ENCODE measurements at regions not wholly inside any gene's neighbourhood (a gene's known extent, or its start where the extent isn't known, plus 50 kb on each side); places are given as distances from the start of the nearest gene placed in this dataset.

- no peak overlapping the region for H3K27ac ChIP-seq
- H3F3A ChIP-seq (ENCODE audit: insufficient read depth): no peaks in the 10 kb centered on the region
- H3K4me1 ChIP-seq (ENCODE audit: insufficient read depth): 0 out of 2 replicates have a peak, but pooled peaks cover under 1% of the 10 kb centered on the region
- H3K9ac ChIP-seq: no peak overlapping the region
- 0 out of 2 replicates have a peak, but pooled peaks cover 6% of the 10 kb centered on the region for H3K27me3 ChIP-seq (replicated peaks; ENCODE audit: insufficient read depth)
- TF ChIP-seq EZH2 (IDR thresholded peaks at IDR 0.05; ENCODE audit: insufficient read depth, poor library complexity, severe bottlenecking): no peak
- TF ChIP-seq EZH2phosphoT487 (IDR thresholded peaks at IDR 0.05; ENCODE audit: insufficient read depth, low read depth): no peak
- DNase-seq: no peak
- 49 to 61% methylated on average over 5 of the region's 5 CpGs for WGBS, 2 experiments (ENCODE audit: low coverage in 1 of 2, low lambda C conversion rate in 2 of 2, missing lambda C conversion rate in 2 of 2)
- H2AFZ ChIP-seq: no peak overlapping the region
- H3K4me2 ChIP-seq (ENCODE audit: unreplicated experiment): no peak overlapping the region
- H3K9me3 ChIP-seq (ENCODE audit: low read depth): no peaks in the 10 kb centered on the region
- H3K9me2 ChIP-seq (ENCODE audit: insufficient read depth): no peaks in the 10 kb centered on the region
- no peaks in the 10 kb centered on the region for H3K36me3 ChIP-seq (ENCODE audit: low read depth)
- no peaks in the 10 kb centered on the region for H3K79me2 ChIP-seq (ENCODE audit: insufficient read depth)
- no peak overlapping the region for H3K4me3 ChIP-seq
- no peaks in the 10 kb centered on the region for H4K20me1 ChIP-seq (ENCODE audit: insufficient read depth)
- in situ Hi-C loops (cut with MboI): no loop called here
Observed at GRCh38 chr6:159104931-159105330, 60.1 kb upstream of the TAGAP start.

GRCh38 chr6:159104163-159104925, 59.6 kb upstream of the TAGAP start:
- peak; percentile 80 for DNase-seq
- Histone ChIP-seq H3K79me2 (ENCODE audit: insufficient read depth) (no peaks in the 10 kb centered on the region), H3K4me3 (no peak overlapping the region), H3K36me3 (ENCODE audit: low read depth) (no peaks in the 10 kb centered on the region), H3K4me2 (ENCODE audit: unreplicated experiment) (no peak overlapping the region), H2AFZ (peak overlapping the region; percentile 55), H4K20me1 (ENCODE audit: insufficient read depth) (no peaks in the 10 kb centered on the region), H3K9ac (no peak overlapping the region), H3K9me3 (ENCODE audit: low read depth) (no peaks in the 10 kb centered on the region), H3F3A (ENCODE audit: insufficient read depth) (no peaks in the 10 kb centered on the region), H3K27ac (no peak overlapping the region), H3K27me3 (replicated peaks; ENCODE audit: insufficient read depth) (0 out of 2 replicates have a peak, but pooled peaks cover 6% of the 10 kb centered on the region), H3K9me2 (ENCODE audit: insufficient read depth) (no peaks in the 10 kb centered on the region), H3K4me1 (ENCODE audit: insufficient read depth) (no peaks in the 10 kb centered on the region)
- WGBS, 2 experiments (ENCODE audit: low coverage in 1 of 2, low lambda C conversion rate in 2 of 2, missing lambda C conversion rate in 2 of 2): 29 to 30% methylated on average over 17 of the region's 17 CpGs
- TF ChIP-seq EZH2phosphoT487 (IDR thresholded peaks at IDR 0.05; ENCODE audit: insufficient read depth, low read depth): no peak
- TF ChIP-seq EZH2 (IDR thresholded peaks at IDR 0.05; ENCODE audit: insufficient read depth, poor library complexity, severe bottlenecking): no peak
- in situ Hi-C loops (cut with MboI): no loop called here

GRCh38 chr6:159103396-159104162, 58.8 kb upstream of the TAGAP start:
- H2AFZ ChIP-seq: peak overlapping the region; percentile 55; the same call in 1 of the 2 replicates
- H3K4me1 ChIP-seq (ENCODE audit: insufficient read depth): no peaks in the 10 kb centered on the region
- H3K27me3 ChIP-seq (replicated peaks; ENCODE audit: insufficient read depth): 0 out of 2 replicates have a peak, but pooled peaks cover 6% of the 10 kb centered on the region
- H3K9me2 ChIP-seq (ENCODE audit: insufficient read depth): no peaks in the 10 kb centered on the region
- 41 to 42% methylated on average over 18 of the region's 18 CpGs for WGBS, 2 experiments (ENCODE audit: low coverage in 1 of 2, low lambda C conversion rate in 2 of 2, missing lambda C conversion rate in 2 of 2)
- no peaks in the 10 kb centered on the region for H3K9me3 ChIP-seq (ENCODE audit: low read depth)
- no peaks in the 10 kb centered on the region for H4K20me1 ChIP-seq (ENCODE audit: insufficient read depth)
- H3K36me3 ChIP-seq (ENCODE audit: low read depth): no peaks in the 10 kb centered on the region
- H3K9ac ChIP-seq: no peak overlapping the region
- no peaks in the 10 kb centered on the region for H3K79me2 ChIP-seq (ENCODE audit: insufficient read depth)
- no peak overlapping the region for H3K27ac ChIP-seq
- TF ChIP-seq EZH2phosphoT487 (IDR thresholded peaks at IDR 0.05; ENCODE audit: insufficient read depth, low read depth) (no peak), EZH2 (IDR thresholded peaks at IDR 0.05; ENCODE audit: insufficient read depth, poor library complexity, severe bottlenecking) (no peak)
- no peak overlapping the region for H3K4me3 ChIP-seq
- H3K4me2 ChIP-seq (ENCODE audit: unreplicated experiment): no peak overlapping the region
- H3F3A ChIP-seq (ENCODE audit: insufficient read depth): no peaks in the 10 kb centered on the region
- no peak for DNase-seq
- in situ Hi-C loops (cut with MboI): no loop called here

GRCh38 chr6:159102373-159103160, 57.8 kb upstream of the TAGAP start:
- Histone ChIP-seq H3K9me2 (ENCODE audit: insufficient read depth) (no peaks in the 10 kb centered on the region), H3K27me3 (replicated peaks; ENCODE audit: insufficient read depth) (0 out of 2 replicates have a peak, but pooled peaks cover 6% of the 10 kb centered on the region), H3K27ac (no peak overlapping the region), H3K4me1 (ENCODE audit: insufficient read depth) (no peaks in the 10 kb centered on the region), H3K4me2 (ENCODE audit: unreplicated experiment) (no peak overlapping the region), H3K4me3 (no peak overlapping the region), H3K9ac (no peak overlapping the region), H3K9me3 (ENCODE audit: low read depth) (no peaks in the 10 kb centered on the region), H2AFZ (no peak overlapping the region), H4K20me1 (ENCODE audit: insufficient read depth) (no peaks in the 10 kb centered on the region), H3F3A (ENCODE audit: insufficient read depth) (no peaks in the 10 kb centered on the region), H3K36me3 (ENCODE audit: low read depth) (no peaks in the 10 kb centered on the region), H3K79me2 (ENCODE audit: insufficient read depth) (no peaks in the 10 kb centered on the region)
- in situ Hi-C loops (cut with MboI): no loop called here
- no peak for DNase-seq
- WGBS, 2 experiments (ENCODE audit: low coverage in 1 of 2, low lambda C conversion rate in 2 of 2, missing lambda C conversion rate in 2 of 2): 70 to 73% methylated on average over 5 of the region's 5 CpGs
- TF ChIP-seq EZH2phosphoT487 (IDR thresholded peaks at IDR 0.05; ENCODE audit: insufficient read depth, low read depth): no peak
- TF ChIP-seq EZH2 (IDR thresholded peaks at IDR 0.05; ENCODE audit: insufficient read depth, poor library complexity, severe bottlenecking): no peak
